DND-41 (cell line): ENCODE measurements at regions not wholly inside any gene's neighbourhood (a gene's known extent, or its start where the extent isn't known, plus 50 kb on each side); places are given as distances from the start of the nearest gene placed in this dataset.

Experiments used
- EZH2 ChIP-seq: IDR thresholded peaks from 3 replicates; pipeline ENCODE4 v1.6.1; 2012; ENCODE audit warnings: borderline replicate concordance, low read depth, mild to moderate bottlenecking, moderate library complexity, low read length, inconsistent platforms; ENCODE audit not compliant: severe bottlenecking
- TF ChIP-seq, protein P1 (sequence below): IDR thresholded peaks from 2 replicates; pipeline ENCODE4 v1.5.1; 2012; ENCODE audit warnings: borderline replicate concordance, low read length, moderate library complexity, mild to moderate bottlenecking; ENCODE audit not compliant: poor library complexity, severe bottlenecking; ENCODE audit errors: extremely low read depth

DNA sequence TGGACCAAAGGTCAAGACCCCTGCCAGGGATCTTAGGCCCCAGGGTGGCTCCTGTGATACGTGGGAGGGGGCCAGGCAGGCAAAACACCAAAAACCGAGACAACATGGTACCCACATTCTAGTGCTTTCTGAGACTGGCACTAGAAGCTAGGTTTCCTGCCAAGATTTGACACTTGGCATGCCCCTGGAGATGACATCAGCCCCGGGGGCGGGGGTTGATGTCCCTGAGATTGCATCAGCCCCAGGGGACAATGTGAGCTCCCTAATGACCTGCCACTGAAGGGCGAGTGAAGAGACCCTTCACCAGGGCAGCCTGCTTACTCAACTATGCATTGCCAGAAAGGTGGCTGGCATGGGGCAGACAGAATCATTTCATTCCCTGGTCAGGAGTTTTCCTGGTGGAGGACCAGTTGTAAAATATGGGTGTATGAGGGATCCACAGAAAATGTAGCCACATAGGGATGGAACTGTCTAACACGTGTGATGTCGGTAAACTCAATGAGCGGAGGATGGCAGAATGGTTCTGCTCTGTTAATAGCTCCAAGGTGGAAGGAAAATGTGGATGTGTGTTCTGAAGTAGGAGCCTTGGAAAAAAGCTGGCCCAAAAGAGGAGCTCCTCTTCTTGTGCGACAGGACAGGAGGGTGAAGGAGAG lies 219.7 kb downstream of the UNC5CL start:
- TF ChIP-seq, protein P1, sequence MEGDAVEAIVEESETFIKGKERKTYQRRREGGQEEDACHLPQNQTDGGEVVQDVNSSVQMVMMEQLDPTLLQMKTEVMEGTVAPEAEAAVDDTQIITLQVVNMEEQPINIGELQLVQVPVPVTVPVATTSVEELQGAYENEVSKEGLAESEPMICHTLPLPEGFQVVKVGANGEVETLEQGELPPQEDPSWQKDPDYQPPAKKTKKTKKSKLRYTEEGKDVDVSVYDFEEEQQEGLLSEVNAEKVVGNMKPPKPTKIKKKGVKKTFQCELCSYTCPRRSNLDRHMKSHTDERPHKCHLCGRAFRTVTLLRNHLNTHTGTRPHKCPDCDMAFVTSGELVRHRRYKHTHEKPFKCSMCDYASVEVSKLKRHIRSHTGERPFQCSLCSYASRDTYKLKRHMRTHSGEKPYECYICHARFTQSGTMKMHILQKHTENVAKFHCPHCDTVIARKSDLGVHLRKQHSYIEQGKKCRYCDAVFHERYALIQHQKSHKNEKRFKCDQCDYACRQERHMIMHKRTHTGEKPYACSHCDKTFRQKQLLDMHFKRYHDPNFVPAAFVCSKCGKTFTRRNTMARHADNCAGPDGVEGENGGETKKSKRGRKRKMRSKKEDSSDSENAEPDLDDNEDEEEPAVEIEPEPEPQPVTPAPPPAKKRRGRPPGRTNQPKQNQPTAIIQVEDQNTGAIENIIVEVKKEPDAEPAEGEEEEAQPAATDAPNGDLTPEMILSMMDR, result no peak
- no peak for TF ChIP-seq EZH2
